ENCODE measurements at regions not wholly inside any gene's neighbourhood (a gene's known extent, or its start where the extent isn't known, plus 50 kb on each side); places are given as distances from the start of the nearest gene placed in this dataset.

DNA sequence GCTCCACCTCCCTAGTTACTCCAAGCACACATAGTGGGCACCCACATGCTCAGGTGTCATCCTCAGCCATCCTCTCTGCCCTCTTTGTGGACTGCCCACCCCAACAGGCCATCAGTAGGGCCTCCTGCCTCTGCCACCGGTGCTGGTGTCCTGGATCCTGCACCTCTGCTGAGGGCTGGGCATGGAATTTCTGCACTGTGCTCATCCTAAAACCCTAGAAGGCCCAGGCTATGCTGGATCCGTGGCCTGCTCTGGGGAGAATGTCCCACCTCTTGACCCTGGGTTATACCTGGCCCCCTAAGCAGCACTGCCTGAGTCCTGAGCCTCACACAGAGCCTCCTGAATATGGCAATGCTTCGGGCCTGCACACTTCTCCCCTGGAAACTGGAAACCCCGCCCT lies 318.3 kb downstream of the MATN1 start:
- ATAC-seq (no peak), DNase-seq (ENCODE audit: low read depth, low spot score) (no peak)
- Histone ChIP-seq H3K9ac (ENCODE audit: low read length) (no peak overlapping the region), H3K79me2 (ENCODE audit: insufficient read depth, low read length) (no peaks in the 10 kb centered on the region), H3K4me2 (ENCODE audit: low read length) (no peak overlapping the region), H3K9me3 (ENCODE audit: control insufficient read depth in 1 of 2, insufficient read depth in 1 of 2, low read depth in 1 of 2, low read length in 2 of 2) (no peaks in the 10 kb centered on the region), H3K36me3 (ENCODE audit: control insufficient read depth in 1 of 2, insufficient read depth in 2 of 2, low read length in 2 of 2) (no peaks in the 10 kb centered on the region), H3K27ac (ENCODE audit: low read depth, low read length) (no peak overlapping the region), H3K9me2 (ENCODE audit: insufficient read depth) (no peaks in the 10 kb centered on the region), H3K4me3 (replicated peaks in 1 of 2; ENCODE audit: low read depth in 1 of 2, low read length in 2 of 2) (no peak overlapping the region), H3K27me3 (ENCODE audit: insufficient read depth, low read length) (no peaks in the 10 kb centered on the region), H3K4me1 (ENCODE audit: control insufficient read depth in 1 of 2, insufficient read depth in 2 of 2, low read length in 2 of 2) (peaks cover 0 to 6% of the 10 kb centered on the region in 2 experiments; a peak in 1 of 4 replicates), H4K20me1 (ENCODE audit: insufficient read depth) (no peaks in the 10 kb centered on the region), H2AFZ (ENCODE audit: low read depth, low read length, poor library complexity, severe bottlenecking) (no peak overlapping the region)
- TF ChIP-seq CBX3 (IDR thresholded peaks at IDR 0.05; ENCODE audit: low read depth) (no peak), FOSL1 (IDR thresholded peaks at IDR 0.05; ENCODE audit: low read depth) (no peak), EGR1 (IDR thresholded peaks at IDR 0.05; ENCODE audit: low read depth) (no peak), JUND (IDR thresholded peaks at IDR 0.05) (no peak), CEBPB (IDR thresholded peaks at IDR 0.05; ENCODE audit: low read depth) (no peak), TCF7L2 (IDR thresholded peaks at IDR 0.05; ENCODE audit: borderline replicate concordance, extremely low read depth, insufficient read depth, insufficient read length) (no peak)
- TF ChIP-seq, protein P1, sequence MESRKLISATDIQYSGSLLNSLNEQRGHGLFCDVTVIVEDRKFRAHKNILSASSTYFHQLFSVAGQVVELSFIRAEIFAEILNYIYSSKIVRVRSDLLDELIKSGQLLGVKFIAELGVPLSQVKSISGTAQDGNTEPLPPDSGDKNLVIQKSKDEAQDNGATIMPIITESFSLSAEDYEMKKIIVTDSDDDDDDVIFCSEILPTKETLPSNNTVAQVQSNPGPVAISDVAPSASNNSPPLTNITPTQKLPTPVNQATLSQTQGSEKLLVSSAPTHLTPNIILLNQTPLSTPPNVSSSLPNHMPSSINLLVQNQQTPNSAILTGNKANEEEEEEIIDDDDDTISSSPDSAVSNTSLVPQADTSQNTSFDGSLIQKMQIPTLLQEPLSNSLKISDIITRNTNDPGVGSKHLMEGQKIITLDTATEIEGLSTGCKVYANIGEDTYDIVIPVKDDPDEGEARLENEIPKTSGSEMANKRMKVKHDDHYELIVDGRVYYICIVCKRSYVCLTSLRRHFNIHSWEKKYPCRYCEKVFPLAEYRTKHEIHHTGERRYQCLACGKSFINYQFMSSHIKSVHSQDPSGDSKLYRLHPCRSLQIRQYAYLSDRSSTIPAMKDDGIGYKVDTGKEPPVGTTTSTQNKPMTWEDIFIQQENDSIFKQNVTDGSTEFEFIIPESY (IDR thresholded peaks at IDR 0.05; ENCODE audit: extremely low read depth, insufficient replicate concordance, low read length) = no peak
- ChIA-PET RAD21 (ENCODE audit: low non-redundant PET in 1 of 2, low total read pairs in 2 of 2, uncharacterized antibody in 2 of 2, unreplicated experiment in 2 of 2) (no interaction called here), CTCF (interaction anchor here (1.9 kb wide), 1 partner anchor 25 kb away, joined by 8 read pairs; no protein-coding TSS in a partner anchor), POLR2A (no interaction called here)
- intact Hi-C loops (cut with micrococcal nuclease) = no loop called here
- BruUV-seq (replicated peaks) = no TSS peak

DNA sequence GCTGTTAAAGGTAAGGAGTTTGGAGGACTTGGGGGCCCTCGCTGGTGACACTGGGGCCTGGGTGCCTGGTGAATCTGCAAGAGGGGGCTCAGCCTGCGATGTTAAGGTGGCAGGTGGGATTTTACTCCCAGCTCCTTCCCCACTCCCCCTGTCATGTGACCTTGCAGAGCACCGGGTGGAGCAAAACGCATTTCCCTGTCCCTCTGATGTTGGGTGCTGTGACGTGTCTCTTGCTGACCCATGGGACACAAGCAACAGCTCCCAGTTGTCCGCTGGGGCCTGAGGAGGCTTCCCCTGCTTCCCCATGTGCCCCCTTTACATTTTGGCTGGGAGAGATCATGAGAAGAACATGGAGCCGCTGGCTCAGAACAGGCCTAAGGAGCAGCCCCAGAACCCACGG lies 319.0 kb downstream of the MATN1 start:
- Histone ChIP-seq H3K4me1 (ENCODE audit: control insufficient read depth in 1 of 2, insufficient read depth in 2 of 2, low read length in 2 of 2) (peaks cover 0 to 6% of the 10 kb centered on the region in 2 experiments; a peak in 1 of 4 replicates), H3K4me3 (replicated peaks in 1 of 2; ENCODE audit: low read depth in 1 of 2, low read length in 2 of 2) (no peak overlapping the region), H4K20me1 (ENCODE audit: insufficient read depth) (no peaks in the 10 kb centered on the region), H3K27me3 (ENCODE audit: insufficient read depth, low read length) (no peaks in the 10 kb centered on the region), H3K27ac (ENCODE audit: low read depth, low read length) (no peak overlapping the region), H3K4me2 (ENCODE audit: low read length) (no peak overlapping the region), H3K36me3 (ENCODE audit: control insufficient read depth in 1 of 2, insufficient read depth in 2 of 2, low read length in 2 of 2) (no peaks in the 10 kb centered on the region), H2AFZ (ENCODE audit: low read depth, low read length, poor library complexity, severe bottlenecking) (no peak overlapping the region), H3K9ac (ENCODE audit: low read length) (no peak overlapping the region), H3K9me2 (ENCODE audit: insufficient read depth) (no peaks in the 10 kb centered on the region), H3K9me3 (ENCODE audit: control insufficient read depth in 1 of 2, insufficient read depth in 1 of 2, low read depth in 1 of 2, low read length in 2 of 2) (no peaks in the 10 kb centered on the region), H3K79me2 (ENCODE audit: insufficient read depth, low read length) (no peaks in the 10 kb centered on the region)
- POLR2A ChIA-PET = interaction anchor here (1.3 kb wide), 1 partner anchor 24 kb away, joined by 3 read pairs; no protein-coding TSS in a partner anchor
- intact Hi-C loops (cut with micrococcal nuclease) = no loop called here
- ATAC-seq (no peak), DNase-seq (ENCODE audit: low read depth, low spot score) (no peak)
- no TSS peak for BruUV-seq (replicated peaks)
- RAD21 ChIA-PET (ENCODE audit: low non-redundant PET in 1 of 2, low total read pairs in 2 of 2, uncharacterized antibody in 2 of 2, unreplicated experiment in 2 of 2) = no interaction called here
- CTCF ChIA-PET = interaction anchor here (1.9 kb wide), 1 partner anchor 24 kb away, joined by 8 read pairs; no protein-coding TSS in a partner anchor
- TF ChIP-seq, protein P2, sequence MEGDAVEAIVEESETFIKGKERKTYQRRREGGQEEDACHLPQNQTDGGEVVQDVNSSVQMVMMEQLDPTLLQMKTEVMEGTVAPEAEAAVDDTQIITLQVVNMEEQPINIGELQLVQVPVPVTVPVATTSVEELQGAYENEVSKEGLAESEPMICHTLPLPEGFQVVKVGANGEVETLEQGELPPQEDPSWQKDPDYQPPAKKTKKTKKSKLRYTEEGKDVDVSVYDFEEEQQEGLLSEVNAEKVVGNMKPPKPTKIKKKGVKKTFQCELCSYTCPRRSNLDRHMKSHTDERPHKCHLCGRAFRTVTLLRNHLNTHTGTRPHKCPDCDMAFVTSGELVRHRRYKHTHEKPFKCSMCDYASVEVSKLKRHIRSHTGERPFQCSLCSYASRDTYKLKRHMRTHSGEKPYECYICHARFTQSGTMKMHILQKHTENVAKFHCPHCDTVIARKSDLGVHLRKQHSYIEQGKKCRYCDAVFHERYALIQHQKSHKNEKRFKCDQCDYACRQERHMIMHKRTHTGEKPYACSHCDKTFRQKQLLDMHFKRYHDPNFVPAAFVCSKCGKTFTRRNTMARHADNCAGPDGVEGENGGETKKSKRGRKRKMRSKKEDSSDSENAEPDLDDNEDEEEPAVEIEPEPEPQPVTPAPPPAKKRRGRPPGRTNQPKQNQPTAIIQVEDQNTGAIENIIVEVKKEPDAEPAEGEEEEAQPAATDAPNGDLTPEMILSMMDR (IDR thresholded peaks at IDR 0.05 in 2 of 3, conservative IDR thresholded peaks at IDR 0.05 in 1 of 3; ENCODE audit: borderline replicate concordance in 1 of 3, insufficient read depth in 1 of 3, low read depth in 2 of 3, low read length in 2 of 3) = no peak
- TF ChIP-seq EGR1 (IDR thresholded peaks at IDR 0.05; ENCODE audit: low read depth) (no peak), ZNF274 (IDR thresholded peaks at IDR 0.05; ENCODE audit: low read depth, low read length) (no peak), POLR2A (IDR thresholded peaks at IDR 0.05; ENCODE audit: borderline replicate concordance, extremely low read depth, insufficient read depth, insufficient read length) (no peak), FOSL1 (IDR thresholded peaks at IDR 0.05; ENCODE audit: low read depth) (no peak), ZFX (IDR thresholded peaks at IDR 0.05) (no peak), POLR2AphosphoS5 (IDR thresholded peaks at IDR 0.05; ENCODE audit: low read depth, low read length) (no peak), CEBPB (IDR thresholded peaks at IDR 0.05; ENCODE audit: low read depth) (no peak)
- TF ChIP-seq, protein P3, sequence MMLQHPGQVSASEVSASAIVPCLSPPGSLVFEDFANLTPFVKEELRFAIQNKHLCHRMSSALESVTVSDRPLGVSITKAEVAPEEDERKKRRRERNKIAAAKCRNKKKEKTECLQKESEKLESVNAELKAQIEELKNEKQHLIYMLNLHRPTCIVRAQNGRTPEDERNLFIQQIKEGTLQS (IDR thresholded peaks at IDR 0.05) = no peak

Data from HCT116 (cell line).